Adipocyte (in vitro differentiated cells): ENCODE measurements at regions not wholly inside any gene's neighbourhood (a gene's known extent, or its start where the extent isn't known, plus 50 kb on each side); places are given as distances from the start of the nearest gene placed in this dataset.

Experiments used
- DNase-seq: peaks from one replicate; pipeline ENCODE4 v3.0.0-alpha.2; 2015; ENCODE audit warnings: low read depth
- H3K27me3 ChIP-seq: replicated peaks from 2 replicates; pipeline ENCODE4 v1.7.0; 2013; ENCODE audit warnings: mild to moderate bottlenecking, low read length, moderate library complexity; ENCODE audit not compliant: control insufficient read depth, insufficient read depth
- H3K36me3 ChIP-seq: 2 replicates; pipeline ENCODE4 v1.7.0; 2013; ENCODE audit warnings: low read length, mild to moderate bottlenecking, moderate library complexity; ENCODE audit not compliant: control insufficient read depth, insufficient read depth, severe bottlenecking
- H3K4me1 ChIP-seq: 2 replicates; pipeline ENCODE4 v1.7.0; 2013; ENCODE audit warnings: mild to moderate bottlenecking, low read length, moderate library complexity; ENCODE audit not compliant: control insufficient read depth, insufficient read depth
- H3K4me3 ChIP-seq: 2 replicates; pipeline ENCODE4 v1.7.0; 2013; ENCODE audit warnings: mild to moderate bottlenecking, low read length, moderate library complexity
- H3K9ac ChIP-seq: 2 replicates; pipeline ENCODE4 v1.7.0; 2013; ENCODE audit warnings: mild to moderate bottlenecking, low read length, moderate library complexity
- H3K9me3 ChIP-seq: 2 replicates; pipeline ENCODE4 v1.7.0; 2013; ENCODE audit warnings: mild to moderate bottlenecking, low read length, moderate library complexity; ENCODE audit not compliant: control insufficient read depth

GRCh38 chr22:26756675-26757293 lies 99.4 kb downstream of the MIAT start:
- peak overlapping the region; percentile 35 for H3K9ac ChIP-seq
- H3K4me3 ChIP-seq: peak overlapping the region; percentile 71
- no peaks in the 10 kb centered on the region for H3K36me3 ChIP-seq
- H3K27me3 ChIP-seq: no peaks in the 10 kb centered on the region
- H3K9me3 ChIP-seq: peaks cover 10% of the 10 kb centered on the region
- H3K4me1 ChIP-seq: peaks cover 3% of the 10 kb centered on the region
- DNase-seq: peak; percentile 64

GRCh38 chr22:26757496-26757895 lies 100.1 kb downstream of the MIAT start:
- Histone ChIP-seq H3K4me3 (no peak overlapping the region), H3K9ac (no peak overlapping the region), H3K4me1 (peaks cover 3% of the 10 kb centered on the region), H3K36me3 (no peaks in the 10 kb centered on the region), H3K9me3 (peaks cover 7% of the 10 kb centered on the region), H3K27me3 (no peaks in the 10 kb centered on the region)
- DNase-seq: no peak

GRCh38 chr22:26762503-26763472 lies 105.4 kb downstream of the MIAT start:
- H3K4me1 ChIP-seq: peaks cover 5% of the 10 kb centered on the region
- H3K4me3 ChIP-seq: no peak overlapping the region
- DNase-seq: no peak
- H3K36me3 ChIP-seq: no peaks in the 10 kb centered on the region
- no peaks in the 10 kb centered on the region for H3K27me3 ChIP-seq
- H3K9ac ChIP-seq: no peak overlapping the region
- H3K9me3 ChIP-seq: peaks cover 2% of the 10 kb centered on the region

GRCh38 chr22:26763633-26764361 lies 106.4 kb downstream of the MIAT start:
- Histone ChIP-seq H3K27me3 (no peaks in the 10 kb centered on the region), H3K4me1 (peaks cover 5% of the 10 kb centered on the region), H3K36me3 (no peaks in the 10 kb centered on the region), H3K4me3 (no peak overlapping the region), H3K9ac (no peak overlapping the region), H3K9me3 (no peaks in the 10 kb centered on the region)
- DNase-seq: peak; percentile 52

- Histone ChIP-seq H3K27me3 (no peaks in the 10 kb centered on the region), H3K9me3 (no peaks in the 10 kb centered on the region), H3K4me1 (peaks cover 15% of the 10 kb centered on the region), H3K36me3 (no peaks in the 10 kb centered on the region), H3K4me3 (no peak overlapping the region), H3K9ac (no peak overlapping the region)
- no peak for DNase-seq
Measured at GRCh38 chr22:26766510-26767350, 109.3 kb downstream of the MIAT start.

- no peaks in the 10 kb centered on the region for H3K36me3 ChIP-seq
- H3K4me3 ChIP-seq: no peak overlapping the region
- no peak overlapping the region for H3K9ac ChIP-seq
- no peak for DNase-seq
- no peaks in the 10 kb centered on the region for H3K9me3 ChIP-seq
- peaks cover 15% of the 10 kb centered on the region for H3K4me1 ChIP-seq
- no peaks in the 10 kb centered on the region for H3K27me3 ChIP-seq
Measured at GRCh38 chr22:26767351-26768155, 110.2 kb downstream of the MIAT start.

GRCh38 chr22:26768156-26768515 lies 110.7 kb downstream of the MIAT start:
- H3K4me1 ChIP-seq: peaks cover 15% of the 10 kb centered on the region
- H3K9ac ChIP-seq: no peak overlapping the region
- no peak overlapping the region for H3K4me3 ChIP-seq
- no peaks in the 10 kb centered on the region for H3K9me3 ChIP-seq
- H3K36me3 ChIP-seq: no peaks in the 10 kb centered on the region
- no peak for DNase-seq
- H3K27me3 ChIP-seq: no peaks in the 10 kb centered on the region

- Histone ChIP-seq H3K36me3 (no peaks in the 10 kb centered on the region), H3K9me3 (no peaks in the 10 kb centered on the region), H3K4me3 (no peak overlapping the region), H3K4me1 (peaks cover 10% of the 10 kb centered on the region), H3K9ac (no peak overlapping the region), H3K27me3 (no peaks in the 10 kb centered on the region)
- no peak for DNase-seq
Measured at GRCh38 chr22:26768952-26769351, 111.6 kb downstream of the MIAT start.

- Histone ChIP-seq H3K9me3 (no peaks in the 10 kb centered on the region), H3K27me3 (no peaks in the 10 kb centered on the region), H3K4me1 (peaks cover 10% of the 10 kb centered on the region), H3K36me3 (no peaks in the 10 kb centered on the region), H3K4me3 (no peak overlapping the region), H3K9ac (no peak overlapping the region)
- no peak for DNase-seq
Measured at GRCh38 chr22:26769663-26770062, 112.3 kb downstream of the MIAT start.

- DNase-seq: peak; percentile 54
- H3K4me3 ChIP-seq: no peak overlapping the region
- no peaks in the 10 kb centered on the region for H3K36me3 ChIP-seq
- peaks cover 10% of the 10 kb centered on the region for H3K4me1 ChIP-seq
- no peak overlapping the region for H3K9ac ChIP-seq
- H3K9me3 ChIP-seq: no peaks in the 10 kb centered on the region
- H3K27me3 ChIP-seq: no peaks in the 10 kb centered on the region
Measured at GRCh38 chr22:26770624-26771023, 113.2 kb downstream of the MIAT start.
